ENCODE measurements at regions not wholly inside any gene's neighbourhood (a gene's known extent, or its start where the extent isn't known, plus 50 kb on each side); places are given as distances from the start of the nearest gene placed in this dataset.

GRCh38 chr18:40066368-40066767 lies 1888.7 kb upstream of the PIK3C3 start:
- DNase-seq = no peak

GRCh38 chr18:40063488-40063887 lies 1891.5 kb upstream of the PIK3C3 start:
- DNase-seq = no peak

- no peak for DNase-seq
Measured at GRCh38 chr18:40061086-40061485, 1893.9 kb upstream of the PIK3C3 start.

GRCh38 chr18:40060562-40060961 lies 1894.5 kb upstream of the PIK3C3 start:
- no peak for DNase-seq

- no peak for DNase-seq
Measured at GRCh38 chr18:40058811-40059570, 1896.0 kb upstream of the PIK3C3 start.

GRCh38 chr18:40056079-40056692 lies 1898.8 kb upstream of the PIK3C3 start:
- no peak for DNase-seq

- DNase-seq = no peak
Measured at GRCh38 chr18:40055262-40055661, 1899.8 kb upstream of the PIK3C3 start.

GRCh38 chr18:40049716-40050115 lies 1905.3 kb upstream of the PIK3C3 start:
- DNase-seq = no peak

GRCh38 chr18:40048886-40049650 lies 1906.0 kb upstream of the PIK3C3 start:
- DNase-seq = no peak

- no peak for DNase-seq
Measured at GRCh38 chr18:40048253-40048652, 1906.8 kb upstream of the PIK3C3 start.

GRCh38 chr18:40046596-40046995 lies 1908.4 kb upstream of the PIK3C3 start:
- DNase-seq = no peak

- DNase-seq = no peak
Measured at GRCh38 chr18:40041951-40042350, 1913.1 kb upstream of the PIK3C3 start.

- DNase-seq = no peak
Measured at GRCh38 chr18:40040574-40040973, 1914.5 kb upstream of the PIK3C3 start.

- DNase-seq = no peak
Measured at GRCh38 chr18:40037356-40037755, 1917.7 kb upstream of the PIK3C3 start.

- no peak for DNase-seq
Measured at GRCh38 chr18:40036861-40037260, 1918.2 kb upstream of the PIK3C3 start.

- no peak for DNase-seq
Measured at GRCh38 chr18:40035966-40036365, 1919.1 kb upstream of the PIK3C3 start.

- no peak for DNase-seq
Measured at GRCh38 chr18:40032076-40032475, 1923.0 kb upstream of the PIK3C3 start.

GRCh38 chr18:40031435-40031834 lies 1923.6 kb upstream of the PIK3C3 start:
- no peak for DNase-seq

- no peak for DNase-seq
Measured at GRCh38 chr18:40019797-40020392, 1935.1 kb upstream of the PIK3C3 start.

GRCh38 chr18:40018266-40018665 lies 1936.8 kb upstream of the PIK3C3 start:
- no peak for DNase-seq

- DNase-seq = no peak
Measured at GRCh38 chr18:40017021-40017420, 1938.0 kb upstream of the PIK3C3 start.

- DNase-seq = no peak
Measured at GRCh38 chr18:40016405-40016804, 1938.6 kb upstream of the PIK3C3 start.

- no peak for DNase-seq
Measured at GRCh38 chr18:40013001-40013609, 1941.9 kb upstream of the PIK3C3 start.

Measured in stimulated activated CD4-positive, alpha-beta T cell treated with anti-CD3 and anti-CD28 coated beads, Interleukin-1b, Interleukin-23, amount 100 ng/mL, for 48 hours (primary cell).